Neural cell (in vitro differentiated cells): ENCODE measurements at regions not wholly inside any gene's neighbourhood (a gene's known extent, or its start where the extent isn't known, plus 50 kb on each side); places are given as distances from the start of the nearest gene placed in this dataset.

Experiments used
- H2AFZ ChIP-seq: fragments of 200-600, 300-800 bp; sonication (generic), shearing (Covaris generic); 2 replicates; pipeline ENCODE4 v1.6.0; 2014; ENCODE audit warnings: low read depth, mild to moderate bottlenecking, antibody characterized with exemption, low read length, moderate library complexity
- H3F3A ChIP-seq: fragments of 200-600 bp; shearing (Covaris generic); 2 replicates; pipeline ENCODE4 v1.6.1; 2016; ENCODE audit warnings: mild to moderate bottlenecking, moderate library complexity, mixed read lengths, antibody characterized with exemption, low read length; ENCODE audit not compliant: insufficient read depth, poor library complexity, severe bottlenecking
- H3K27ac ChIP-seq: fragments of 200-600, 300-800 bp; sonication (generic), shearing (Covaris generic); 2 replicates; pipeline ENCODE4 v1.5.1; 2014; ENCODE audit warnings: mild to moderate bottlenecking, low read length, moderate library complexity
- H3K27me3 ChIP-seq: fragments of 300-800, 200-600 bp; sonication (generic), shearing (Covaris generic); 2 replicates; pipeline ENCODE4 v1.6.0; 2014; ENCODE audit warnings: mild to moderate bottlenecking, low read depth, low read length, moderate library complexity; ENCODE audit not compliant: insufficient read depth
- H3K36me3 ChIP-seq: fragments of 300-800, 200-600 bp; sonication (generic), shearing (Covaris generic); 2 replicates; pipeline ENCODE4 v1.5.1; 2014; ENCODE audit warnings: mild to moderate bottlenecking, antibody characterized with exemption, low read length, moderate library complexity; ENCODE audit not compliant: insufficient read depth
- H3K4me2 ChIP-seq: fragments of 300-800, 200-600 bp; sonication (generic), shearing (Covaris generic); 2 replicates; pipeline ENCODE4 v1.6.0; 2014; ENCODE audit warnings: mild to moderate bottlenecking, low read length
- H3K4me3 ChIP-seq: fragments of 300-800, 200-600 bp; sonication (generic), shearing (Covaris generic); 2 replicates; pipeline ENCODE4 v1.5.1; 2014; ENCODE audit warnings: mild to moderate bottlenecking, low read length, moderate library complexity
- H3K79me2 ChIP-seq: fragments of 200-600 bp; shearing (Covaris generic); replicated peaks from 2 replicates; pipeline ENCODE4 v1.6.0; 2014; ENCODE audit warnings: mild to moderate bottlenecking, low read length, moderate library complexity; ENCODE audit not compliant: insufficient read depth
- H3K9ac ChIP-seq: fragments of 300-800, 200-600 bp; sonication (generic), shearing (Covaris generic); 2 replicates; pipeline ENCODE4 v1.6.1; 2016; ENCODE audit warnings: mild to moderate bottlenecking, low read length, mixed read lengths
- H3K9me2 ChIP-seq: fragments of 200-600 bp; shearing (Covaris generic); 2 replicates; pipeline ENCODE4 v1.6.1; 2016; ENCODE audit warnings: mild to moderate bottlenecking, low read length, mixed read lengths; ENCODE audit not compliant: insufficient read depth
- H3K9me3 ChIP-seq: fragments of 200-600, 300-800 bp; sonication (generic), shearing (Covaris generic); 2 replicates; pipeline ENCODE4 v1.6.1; 2016; ENCODE audit warnings: mild to moderate bottlenecking, mixed run types, low read length, moderate library complexity, mixed read lengths
- H4K20me1 ChIP-seq: fragments of 200-600 bp; shearing (Covaris generic); 2 replicates; pipeline ENCODE4 v1.6.1; 2016; ENCODE audit warnings: mild to moderate bottlenecking, mixed run types; ENCODE audit not compliant: insufficient read depth
- CTCF ChIP-seq: fragments of 450-650 bp; IDR thresholded peaks from 2 replicates; pipeline ENCODE4 v1.5.1; 2014; ENCODE audit warnings: antibody characterized with exemption, mild to moderate bottlenecking, moderate library complexity; ENCODE audit not compliant: poor library complexity, severe bottlenecking
- EP300 ChIP-seq: fragments of 450-650 bp; conservative IDR thresholded peaks from 2 replicates; pipeline ENCODE4 v1.6.1; 2014; ENCODE audit warnings: antibody characterized with exemption, mild to moderate bottlenecking, moderate library complexity; ENCODE audit not compliant: poor library complexity, severe bottlenecking
- EZH2 ChIP-seq: fragments of 200-600, 300-800 bp; shearing (Covaris generic), sonication (generic); IDR thresholded peaks from 2 replicates; pipeline ENCODE4 v1.6.1; 2014; ENCODE audit warnings: antibody characterized with exemption, low read length, borderline replicate concordance, mild to moderate bottlenecking; ENCODE audit not compliant: insufficient read depth, poor library complexity, severe bottlenecking
- MXI1 ChIP-seq: fragments of 450-650 bp; conservative IDR thresholded peaks from 2 replicates; pipeline ENCODE4 v1.6.1; 2014; ENCODE audit warnings: antibody characterized with exemption, mild to moderate bottlenecking; ENCODE audit not compliant: poor library complexity, severe bottlenecking
- POLR2AphosphoS5 ChIP-seq: IDR thresholded peaks from 2 replicates; pipeline ENCODE4 v1.6.1; 2012
- RAD21 ChIP-seq: fragments of 450-650 bp; conservative IDR thresholded peaks from 2 replicates; pipeline ENCODE4 v1.6.1; 2014; ENCODE audit warnings: antibody characterized with exemption, mild to moderate bottlenecking, moderate library complexity
- REST ChIP-seq: IDR thresholded peaks from 2 replicates; pipeline ENCODE4 v1.6.1; 2012; ENCODE audit warnings: borderline replicate concordance
- SMC3 ChIP-seq: fragments of 450-650 bp; conservative IDR thresholded peaks from 2 replicates; pipeline ENCODE4 v1.6.1; 2014; ENCODE audit warnings: antibody characterized with exemption, mild to moderate bottlenecking, moderate library complexity; ENCODE audit not compliant: poor library complexity
- TAF1 ChIP-seq: IDR thresholded peaks from 2 replicates; pipeline ENCODE4 v1.6.1; 2012; ENCODE audit warnings: low read depth

DNA sequence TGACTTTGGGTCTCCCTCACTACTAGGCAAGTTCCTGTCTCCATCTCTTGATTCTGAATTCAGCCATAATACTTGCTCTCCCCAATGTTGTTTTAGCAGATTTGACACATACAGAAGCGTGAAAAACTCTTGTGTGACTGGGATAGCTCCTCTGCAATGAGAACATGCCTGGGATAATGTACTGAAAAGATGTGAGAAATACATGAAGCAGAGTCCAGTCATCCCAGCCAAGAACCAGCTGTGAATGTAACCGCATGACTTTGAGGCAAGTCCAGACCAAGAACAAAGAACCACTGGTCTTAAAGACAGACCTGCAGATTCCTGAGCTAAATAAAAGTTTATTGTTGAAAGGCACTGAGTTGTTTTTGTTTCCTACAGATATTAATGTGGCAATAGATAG, 135.0 kb downstream of the NMUR2 start:
- H3F3A ChIP-seq: no peaks in the 10 kb centered on the region
- no peaks in the 10 kb centered on the region for H3K27me3 ChIP-seq
- no peak overlapping the region for H3K4me2 ChIP-seq
- H3K9ac ChIP-seq: no peak overlapping the region
- no peak overlapping the region for H3K4me3 ChIP-seq
- no peak overlapping the region for H3K27ac ChIP-seq
- no peaks in the 10 kb centered on the region for H4K20me1 ChIP-seq
- H2AFZ ChIP-seq: no peak overlapping the region
- H3K9me2 ChIP-seq: no peaks in the 10 kb centered on the region
- H3K79me2 ChIP-seq: no peaks in the 10 kb centered on the region
- no peaks in the 10 kb centered on the region for H3K36me3 ChIP-seq
- TF ChIP-seq TAF1: no peak
- TF ChIP-seq MXI1: no peak
- no peak for TF ChIP-seq CTCF
- TF ChIP-seq EZH2: no peak
- TF ChIP-seq REST: no peak
- TF ChIP-seq SMC3: no peak
- H3K9me3 ChIP-seq: no peaks in the 10 kb centered on the region

DNA sequence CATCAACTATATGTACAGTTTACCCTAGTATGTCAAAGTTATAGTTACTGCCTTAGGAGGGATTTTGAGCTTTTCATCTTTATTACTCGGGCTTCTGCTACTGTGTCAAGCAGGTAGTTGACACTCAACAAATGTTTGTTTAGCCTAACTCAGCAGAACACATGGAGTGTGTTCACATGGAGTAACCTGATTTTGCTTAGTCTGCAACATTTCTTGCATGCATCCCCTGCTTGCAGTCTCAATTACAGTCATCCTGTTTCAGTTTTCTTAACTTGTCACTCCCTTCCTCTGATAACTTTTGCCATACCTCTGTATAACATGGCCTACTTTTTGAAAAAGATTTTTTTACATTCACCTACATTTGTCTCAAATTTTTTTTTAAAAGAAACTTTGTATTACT, 135.5 kb downstream of the NMUR2 start:
- Histone ChIP-seq H3K79me2 (no peaks in the 10 kb centered on the region), H3K4me2 (no peak overlapping the region), H3K9me3 (no peaks in the 10 kb centered on the region), H3K4me3 (no peak overlapping the region), H3K27me3 (no peaks in the 10 kb centered on the region), H3F3A (no peaks in the 10 kb centered on the region), H3K36me3 (no peaks in the 10 kb centered on the region), H3K9me2 (no peaks in the 10 kb centered on the region), H3K9ac (no peak overlapping the region), H3K27ac (no peak overlapping the region), H2AFZ (no peak overlapping the region), H4K20me1 (no peaks in the 10 kb centered on the region)
- no peak for TF ChIP-seq MXI1
- no peak for TF ChIP-seq REST
- no peak for TF ChIP-seq SMC3
- no peak for TF ChIP-seq CTCF
- no peak for TF ChIP-seq TAF1
- TF ChIP-seq POLR2AphosphoS5: no peak
- no peak for TF ChIP-seq EP300
- TF ChIP-seq RAD21: no peak
- TF ChIP-seq EZH2: no peak
